ENCODE measurements at regions not wholly inside any gene's neighbourhood (a gene's known extent, or its start where the extent isn't known, plus 50 kb on each side); places are given as distances from the start of the nearest gene placed in this dataset.

- Histone ChIP-seq H3K56ac (replicated peaks; ENCODE audit: insufficient read length, low read depth, low read length) (no peak overlapping the region), H3K9me3 (ENCODE audit: insufficient read depth in 2 of 2, low read depth in 1 of 2, low read length in 1 of 2) (no peaks in the 10 kb centered on the region), H3K4me1 (replicated peaks in 1 of 4; ENCODE audit: control insufficient read depth in 3 of 4, insufficient read depth in 4 of 4, low read length in 3 of 4) (peaks cover 12 to 29% (median 16%) of the 10 kb centered on the region in 4 experiments), H3K23ac (ENCODE audit: insufficient read length) (no peak overlapping the region), H3K79me2 (ENCODE audit: control insufficient read depth in 1 of 2, insufficient read depth in 2 of 2, low read length in 2 of 2) (no peaks in the 10 kb centered on the region), H3K27ac (ENCODE audit: low read depth, low read length) (no peak overlapping the region), H2BK120ac (replicated peaks; ENCODE audit: low read depth, low read length) (no peak overlapping the region), H3K79me1 (ENCODE audit: low read depth, low read length) (no peaks in the 10 kb centered on the region), H2BK20ac (ENCODE audit: low read length) (no peak overlapping the region), H4K91ac (replicated peaks; ENCODE audit: insufficient read length, low read length) (no peak overlapping the region), H3K4ac (replicated peaks; ENCODE audit: insufficient read length, low read depth, low read length) (no peak overlapping the region), H3K9ac (replicated peaks in 1 of 4; ENCODE audit: extremely low read depth in 1 of 4, low read depth in 3 of 4, low read length in 3 of 4) (no peak overlapping the region), H3K36me3 (ENCODE audit: control insufficient read depth in 2 of 4, insufficient read depth in 4 of 4, low read length in 3 of 4) (no peaks in the 10 kb centered on the region), H2BK12ac (ENCODE audit: low read depth, low read length) (no peak overlapping the region), H3K27me3 (replicated peaks in 1 of 4; ENCODE audit: control insufficient read depth in 3 of 4, extremely low read depth in 1 of 4, insufficient read depth in 3 of 4, low read length in 3 of 4) (peaks cover 0 to 22% (median 6%) of the 10 kb centered on the region in 4 experiments; a peak in 5 of 7 replicates), H3K4me2 (ENCODE audit: insufficient read depth in 1 of 2, low read depth in 2 of 2, low read length in 2 of 2) (peak overlapping the region; percentile 30 to 53; a peak in 1 of 4 replicates), H2AFZ (ENCODE audit: low read length) (no peak overlapping the region), H2AK5ac (ENCODE audit: low read depth, low read length) (no peak overlapping the region), H3K14ac (ENCODE audit: insufficient read length) (no peak overlapping the region), H3K18ac (ENCODE audit: extremely low read depth, low read length) (no peak overlapping the region), H4K5ac (ENCODE audit: insufficient read length, low read depth, low read length) (no peak overlapping the region), H2BK15ac (ENCODE audit: low read length) (no peak overlapping the region), H2BK5ac (ENCODE audit: low read depth, low read length) (no peak overlapping the region), H3K4me3 (ENCODE audit: extremely low read depth in 1 of 4, insufficient read depth in 2 of 4, low read depth in 3 of 4, low read length in 4 of 4) (no peak overlapping the region), H4K8ac (ENCODE audit: extremely low read depth, insufficient read depth, low read length) (no peak overlapping the region), H4K20me1 (replicated peaks in 1 of 2; ENCODE audit: control insufficient read depth in 1 of 2, insufficient read depth in 2 of 2, low read length in 2 of 2) (peaks cover 0 to 2% of the 10 kb centered on the region in 2 experiments), H3K23me2 (ENCODE audit: low read depth, low read length) (no peaks in the 10 kb centered on the region)
- 72% methylated on average over 16 of the region's 21 CpGs; no CpG with 5 or more reads in 1 of the 2 experiments for WGBS, 2 experiments (ENCODE audit: extremely low coverage in 1 of 2, insufficient coverage in 1 of 2, insufficient read length in 1 of 2, insufficient replicate concordance in 2 of 2, low coverage in 1 of 2, low lambda C conversion rate in 2 of 2, missing lambda C conversion rate in 1 of 2)
- TF ChIP-seq BRCA1 (IDR thresholded peaks at IDR 0.05; ENCODE audit: low read depth, low read length) (no peak), POLR2A (IDR thresholded peaks at IDR 0.05; ENCODE audit: control extremely low read depth in 1 of 2, low read depth in 2 of 2, low read length in 2 of 2) (no peak), ZNF274 (IDR thresholded peaks at IDR 0.05; ENCODE audit: borderline replicate concordance, extremely low read depth, low read length) (no peak), CTCF (IDR thresholded peaks at IDR 0.05; ENCODE audit: control extremely low read depth in 1 of 3, insufficient read depth in 1 of 3, low read depth in 1 of 3, low read length in 3 of 3) (peak; percentile 35 to 40 (median 39)), TBP (IDR thresholded peaks at IDR 0.05; ENCODE audit: low read depth, low read length) (no peak), RAD21 (IDR thresholded peaks at IDR 0.05 in 1 of 2, conservative IDR thresholded peaks at IDR 0.05 in 1 of 2; ENCODE audit: low read depth in 2 of 2, low read length in 2 of 2) (peak in 1 of 2 experiments; percentile 23; a peak in 1 of 4 replicates)
- DNase-seq (ENCODE audit: low read depth in 1 of 2, low spot score in 2 of 2) (peak in 1 of 2 experiments; percentile 61), FAIRE-seq (no peak)
- ChIA-PET POLR2A (ENCODE audit: partially characterized antibody) (no interaction called here), CTCF (ENCODE audit: partially characterized antibody) (interaction anchor here (0.9 to 2.2 kb wide), 8 partner anchors 8 to 85 kb away, joined by 3 to 7 read pairs (median 4); no protein-coding TSS in a partner anchor)
Measured at GRCh38 chr1:22208268-22208972, 65.5 kb upstream of the WNT4 start.

All from H1 (cell line).